ENCODE measurements at regions not wholly inside any gene's neighbourhood (a gene's known extent, or its start where the extent isn't known, plus 50 kb on each side); places are given as distances from the start of the nearest gene placed in this dataset.

DNA sequence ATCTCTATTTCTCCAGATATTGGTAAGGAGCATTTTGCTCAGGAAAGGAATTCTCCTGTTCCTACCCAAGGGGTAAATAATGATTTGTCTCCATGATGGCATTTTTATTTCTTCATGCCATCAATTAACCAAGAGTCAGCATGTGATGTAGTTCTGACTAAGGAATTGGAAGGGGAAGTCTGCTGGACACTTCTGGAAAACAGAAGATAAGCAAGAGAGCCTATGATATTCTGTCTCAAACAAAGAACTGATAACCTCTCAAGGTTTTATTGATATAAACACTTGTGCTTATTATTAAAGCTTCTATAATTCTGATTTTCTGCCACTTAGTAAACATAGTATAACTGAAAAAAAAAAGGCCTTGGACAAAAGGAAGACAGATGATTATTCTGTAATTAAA, 673.0 kb upstream of the CHORDC1 start:
- H3K27ac ChIP-seq (ENCODE audit: insufficient read depth in 1 of 2, low read depth in 1 of 2, low read length in 2 of 2, poor library complexity in 1 of 2, severe bottlenecking in 2 of 2): no peak overlapping the region
- no peaks in the 10 kb centered on the region for H3K4me1 ChIP-seq (ENCODE audit: control extremely low read depth in 1 of 4, control insufficient read depth in 4 of 4, insufficient read depth in 4 of 4, low read length in 3 of 4)
- ChIA-PET CTCF (no interaction called here), POLR2A (no interaction called here)
- H3K4me3 ChIP-seq (ENCODE audit: control insufficient read depth in 1 of 7, extremely low read depth in 1 of 7, insufficient read depth in 4 of 7, low read depth in 2 of 7, low read length in 6 of 7): no peak overlapping the region
- no peak for DNase-seq
- no peaks in the 10 kb centered on the region for H3K27me3 ChIP-seq (replicated peaks in 2 of 5; ENCODE audit: control insufficient read depth in 4 of 5, insufficient read depth in 5 of 5, low read length in 4 of 5)
- peaks cover 0 to 1% (median 0%) of the 10 kb centered on the region in 5 experiments for H3K9me3 ChIP-seq (ENCODE audit: control extremely low read depth in 1 of 5, control insufficient read depth in 4 of 5, insufficient read depth in 2 of 5, low read depth in 1 of 5, low read length in 4 of 5)
- H3K36me3 ChIP-seq (ENCODE audit: control insufficient read depth in 4 of 4, insufficient read depth in 4 of 4, low read length in 3 of 4): no peaks in the 10 kb centered on the region

DNA sequence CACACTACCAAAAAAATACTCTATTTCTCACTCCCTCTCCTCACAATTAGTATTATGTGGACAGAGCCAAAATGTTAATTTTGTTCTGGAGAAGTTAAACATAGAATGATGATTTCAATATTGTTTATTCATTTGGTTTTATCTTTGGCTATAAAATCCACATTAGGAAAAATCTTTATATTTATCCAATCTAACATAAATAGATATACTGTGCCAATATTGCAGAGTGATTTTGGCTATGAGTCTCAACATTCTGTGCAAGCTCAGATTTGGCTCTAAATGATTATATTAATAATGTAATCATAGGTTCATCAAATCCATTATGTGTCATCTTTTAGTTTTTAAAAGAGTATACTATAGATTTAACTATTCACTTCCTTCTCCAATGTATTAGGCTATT, 667.5 kb upstream of the CHORDC1 start:
- Histone ChIP-seq H3K4me1 (ENCODE audit: control extremely low read depth in 1 of 4, control insufficient read depth in 4 of 4, insufficient read depth in 4 of 4, low read length in 3 of 4) (no peaks in the 10 kb centered on the region), H3K27me3 (replicated peaks in 2 of 5; ENCODE audit: control insufficient read depth in 4 of 5, insufficient read depth in 5 of 5, low read length in 4 of 5) (no peaks in the 10 kb centered on the region), H3K4me3 (ENCODE audit: control insufficient read depth in 1 of 7, extremely low read depth in 1 of 7, insufficient read depth in 4 of 7, low read depth in 2 of 7, low read length in 6 of 7) (no peak overlapping the region), H3K36me3 (ENCODE audit: control insufficient read depth in 4 of 4, insufficient read depth in 4 of 4, low read length in 3 of 4) (no peaks in the 10 kb centered on the region), H3K9me3 (ENCODE audit: control extremely low read depth in 1 of 5, control insufficient read depth in 4 of 5, insufficient read depth in 2 of 5, low read depth in 1 of 5, low read length in 4 of 5) (no peaks in the 10 kb centered on the region), H3K27ac (ENCODE audit: insufficient read depth in 1 of 2, low read depth in 1 of 2, low read length in 2 of 2, poor library complexity in 1 of 2, severe bottlenecking in 2 of 2) (no peak overlapping the region)
- CTCF ChIA-PET: no interaction called here
- POLR2A ChIA-PET: no interaction called here
- DNase-seq: no peak

- no peak for DNase-seq
- no peaks in the 10 kb centered on the region for H3K4me1 ChIP-seq (ENCODE audit: control extremely low read depth in 1 of 4, control insufficient read depth in 4 of 4, insufficient read depth in 4 of 4, low read length in 3 of 4)
- H3K36me3 ChIP-seq (ENCODE audit: control insufficient read depth in 4 of 4, insufficient read depth in 4 of 4, low read length in 3 of 4): no peaks in the 10 kb centered on the region
- ChIA-PET POLR2A (no interaction called here), CTCF (no interaction called here)
- no peak overlapping the region for H3K27ac ChIP-seq (ENCODE audit: insufficient read depth in 1 of 2, low read depth in 1 of 2, low read length in 2 of 2, poor library complexity in 1 of 2, severe bottlenecking in 2 of 2)
- no peak overlapping the region for H3K4me3 ChIP-seq (ENCODE audit: control insufficient read depth in 1 of 7, extremely low read depth in 1 of 7, insufficient read depth in 4 of 7, low read depth in 2 of 7, low read length in 6 of 7)
- H3K27me3 ChIP-seq (replicated peaks in 2 of 5; ENCODE audit: control insufficient read depth in 4 of 5, insufficient read depth in 5 of 5, low read length in 4 of 5): no peaks in the 10 kb centered on the region
- no peaks in the 10 kb centered on the region for H3K9me3 ChIP-seq (ENCODE audit: control extremely low read depth in 1 of 5, control insufficient read depth in 4 of 5, insufficient read depth in 2 of 5, low read depth in 1 of 5, low read length in 4 of 5)
These were observed 661.3 kb upstream of the CHORDC1 start for GRCh38 chr11:90884181-90884580.

- no peak for DNase-seq
- no peak overlapping the region for H3K27ac ChIP-seq (ENCODE audit: insufficient read depth in 1 of 2, low read depth in 1 of 2, low read length in 2 of 2, poor library complexity in 1 of 2, severe bottlenecking in 2 of 2)
- ChIA-PET CTCF (no interaction called here), POLR2A (no interaction called here)
- WGBS (ENCODE audit: insufficient coverage): no CpG with 5 or more reads among the region's 1 CpG
- H3K9me3 ChIP-seq (ENCODE audit: control extremely low read depth in 1 of 5, control insufficient read depth in 4 of 5, insufficient read depth in 2 of 5, low read depth in 1 of 5, low read length in 4 of 5): peaks cover 0 to 2% (median 0%) of the 10 kb centered on the region in 5 experiments
- H3K27me3 ChIP-seq (replicated peaks in 2 of 5; ENCODE audit: control insufficient read depth in 4 of 5, insufficient read depth in 5 of 5, low read length in 4 of 5): no peaks in the 10 kb centered on the region
- no peak overlapping the region for H3K4me3 ChIP-seq (ENCODE audit: control insufficient read depth in 1 of 7, extremely low read depth in 1 of 7, insufficient read depth in 4 of 7, low read depth in 2 of 7, low read length in 6 of 7)
- H3K4me1 ChIP-seq (ENCODE audit: control extremely low read depth in 1 of 4, control insufficient read depth in 4 of 4, insufficient read depth in 4 of 4, low read length in 3 of 4): no peaks in the 10 kb centered on the region
- H3K36me3 ChIP-seq (ENCODE audit: control insufficient read depth in 4 of 4, insufficient read depth in 4 of 4, low read length in 3 of 4): no peaks in the 10 kb centered on the region
These were observed 652.1 kb upstream of the CHORDC1 start for GRCh38 chr11:90874986-90875385.

DNA sequence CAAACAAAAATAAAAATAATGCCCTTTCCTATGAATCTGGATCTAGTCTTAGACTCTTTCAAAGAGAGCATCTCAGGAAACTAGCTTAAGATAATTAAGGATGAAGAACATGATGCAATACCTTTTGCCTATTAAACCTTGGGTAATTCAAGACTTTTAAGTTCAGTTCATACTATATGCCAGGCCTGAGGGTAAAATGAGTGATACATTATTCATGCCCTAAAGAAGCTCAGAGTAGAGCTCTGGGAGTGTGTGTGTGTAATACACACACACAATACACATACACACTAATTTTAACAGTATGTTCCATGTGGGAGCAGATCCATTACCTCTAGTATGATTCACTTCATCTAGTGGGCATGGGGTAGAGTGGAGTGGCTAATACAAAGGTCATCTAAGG, 651.4 kb upstream of the CHORDC1 start:
- Histone ChIP-seq H3K27me3 (replicated peaks in 2 of 5; ENCODE audit: control insufficient read depth in 4 of 5, insufficient read depth in 5 of 5, low read length in 4 of 5) (no peaks in the 10 kb centered on the region), H3K4me1 (ENCODE audit: control extremely low read depth in 1 of 4, control insufficient read depth in 4 of 4, insufficient read depth in 4 of 4, low read length in 3 of 4) (no peaks in the 10 kb centered on the region), H3K27ac (ENCODE audit: insufficient read depth in 1 of 2, low read depth in 1 of 2, low read length in 2 of 2, poor library complexity in 1 of 2, severe bottlenecking in 2 of 2) (no peak overlapping the region), H3K9me3 (ENCODE audit: control extremely low read depth in 1 of 5, control insufficient read depth in 4 of 5, insufficient read depth in 2 of 5, low read depth in 1 of 5, low read length in 4 of 5) (peaks cover 0 to 2% (median 0%) of the 10 kb centered on the region in 5 experiments), H3K4me3 (ENCODE audit: control insufficient read depth in 1 of 7, extremely low read depth in 1 of 7, insufficient read depth in 4 of 7, low read depth in 2 of 7, low read length in 6 of 7) (no peak overlapping the region), H3K36me3 (ENCODE audit: control insufficient read depth in 4 of 4, insufficient read depth in 4 of 4, low read length in 3 of 4) (no peaks in the 10 kb centered on the region)
- ChIA-PET CTCF (no interaction called here), POLR2A (no interaction called here)
- DNase-seq: no peak

DNA sequence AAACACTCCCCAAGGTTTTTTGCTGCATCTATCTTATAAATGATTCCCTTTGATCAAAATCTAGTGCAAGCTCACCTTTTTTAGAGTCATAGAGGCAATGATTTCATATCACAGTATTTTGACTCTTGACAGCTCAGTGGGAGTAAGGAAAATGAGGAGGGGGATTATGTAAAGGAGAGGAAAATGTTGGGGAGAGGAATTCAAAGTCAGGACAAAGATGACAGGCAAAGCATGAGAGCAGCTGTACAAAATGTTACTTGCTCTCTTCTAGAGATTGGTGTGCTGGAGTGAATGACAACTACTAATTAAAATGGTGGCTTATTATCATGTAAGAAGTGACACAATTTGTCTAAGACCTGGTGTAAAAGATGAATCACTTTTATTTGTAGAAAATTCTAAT, 644.6 kb upstream of the CHORDC1 start:
- CTCF ChIA-PET: no interaction called here
- Histone ChIP-seq H3K27ac (ENCODE audit: insufficient read depth in 1 of 2, low read depth in 1 of 2, low read length in 2 of 2, poor library complexity in 1 of 2, severe bottlenecking in 2 of 2) (no peak overlapping the region), H3K9me3 (ENCODE audit: control extremely low read depth in 1 of 5, control insufficient read depth in 4 of 5, insufficient read depth in 2 of 5, low read depth in 1 of 5, low read length in 4 of 5) (peaks cover 0 to 1% (median 0%) of the 10 kb centered on the region in 5 experiments), H3K4me1 (ENCODE audit: control extremely low read depth in 1 of 4, control insufficient read depth in 4 of 4, insufficient read depth in 4 of 4, low read length in 3 of 4) (no peaks in the 10 kb centered on the region), H3K27me3 (replicated peaks in 2 of 5; ENCODE audit: control insufficient read depth in 4 of 5, insufficient read depth in 5 of 5, low read length in 4 of 5) (no peaks in the 10 kb centered on the region), H3K4me3 (ENCODE audit: control insufficient read depth in 1 of 7, extremely low read depth in 1 of 7, insufficient read depth in 4 of 7, low read depth in 2 of 7, low read length in 6 of 7) (no peak overlapping the region), H3K36me3 (ENCODE audit: control insufficient read depth in 4 of 4, insufficient read depth in 4 of 4, low read length in 3 of 4) (no peaks in the 10 kb centered on the region)
- no peak for DNase-seq
- POLR2A ChIA-PET: no interaction called here

DNA sequence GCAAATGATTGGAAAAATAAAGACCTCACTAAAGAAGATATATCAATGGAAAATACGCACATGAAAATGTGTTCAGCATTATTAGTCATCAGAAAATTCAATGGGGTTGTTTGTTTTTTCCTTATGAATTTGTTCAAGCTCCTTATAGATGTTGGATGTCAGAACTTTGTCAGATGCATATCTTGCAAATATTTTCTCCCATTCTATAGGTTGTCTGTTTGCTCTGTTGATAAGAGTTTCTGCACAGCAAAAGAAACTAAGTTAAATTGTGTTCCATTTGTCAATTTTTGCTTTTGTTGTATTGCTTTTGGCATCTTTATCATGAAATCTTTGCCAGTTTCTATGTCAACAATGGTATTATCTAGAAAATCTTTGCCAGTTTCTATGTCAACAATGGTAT, 633.9 kb upstream of the CHORDC1 start:
- no peak for DNase-seq
- H3K4me3 ChIP-seq (ENCODE audit: control insufficient read depth in 1 of 7, extremely low read depth in 1 of 7, insufficient read depth in 4 of 7, low read depth in 2 of 7, low read length in 6 of 7): no peak overlapping the region
- CTCF ChIA-PET: no interaction called here
- no peaks in the 10 kb centered on the region for H3K27me3 ChIP-seq (replicated peaks in 2 of 5; ENCODE audit: control insufficient read depth in 4 of 5, insufficient read depth in 5 of 5, low read length in 4 of 5)
- no peaks in the 10 kb centered on the region for H3K4me1 ChIP-seq (ENCODE audit: control extremely low read depth in 1 of 4, control insufficient read depth in 4 of 4, insufficient read depth in 4 of 4, low read length in 3 of 4)
- H3K27ac ChIP-seq (ENCODE audit: insufficient read depth in 1 of 2, low read depth in 1 of 2, low read length in 2 of 2, poor library complexity in 1 of 2, severe bottlenecking in 2 of 2): no peak overlapping the region
- POLR2A ChIA-PET: no interaction called here
- no CpG with 5 or more reads among the region's 1 CpG for WGBS (ENCODE audit: insufficient coverage)
- no peaks in the 10 kb centered on the region for H3K36me3 ChIP-seq (ENCODE audit: control insufficient read depth in 4 of 4, insufficient read depth in 4 of 4, low read length in 3 of 4)
- H3K9me3 ChIP-seq (ENCODE audit: control extremely low read depth in 1 of 5, control insufficient read depth in 4 of 5, insufficient read depth in 2 of 5, low read depth in 1 of 5, low read length in 4 of 5): peaks cover 0 to 1% (median 0%) of the 10 kb centered on the region in 5 experiments

DNA sequence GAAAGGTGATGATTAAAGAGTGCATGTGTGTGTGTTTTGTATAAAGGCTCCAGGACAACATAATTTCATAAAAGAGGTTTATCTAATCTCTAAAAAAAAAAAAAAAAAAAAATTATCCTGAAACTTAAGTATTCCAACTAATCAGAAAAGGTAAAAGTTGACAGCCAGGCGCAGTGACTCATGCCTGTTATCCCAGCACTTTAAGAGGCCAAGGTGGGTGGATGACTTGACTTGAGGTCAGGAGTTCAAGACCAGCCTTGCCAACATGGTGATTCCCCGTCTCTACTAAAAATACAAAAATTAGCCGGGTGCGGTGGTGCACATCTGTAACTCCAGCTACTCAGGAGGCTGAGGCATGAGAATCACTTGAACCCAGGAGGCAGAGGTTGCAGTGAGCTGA, 632.7 kb upstream of the CHORDC1 start:
- Histone ChIP-seq H3K27ac (ENCODE audit: insufficient read depth in 1 of 2, low read depth in 1 of 2, low read length in 2 of 2, poor library complexity in 1 of 2, severe bottlenecking in 2 of 2) (no peak overlapping the region), H3K9me3 (ENCODE audit: control extremely low read depth in 1 of 5, control insufficient read depth in 4 of 5, insufficient read depth in 2 of 5, low read depth in 1 of 5, low read length in 4 of 5) (peaks cover 0 to 1% (median 0%) of the 10 kb centered on the region in 5 experiments), H3K4me3 (ENCODE audit: control insufficient read depth in 1 of 7, extremely low read depth in 1 of 7, insufficient read depth in 4 of 7, low read depth in 2 of 7, low read length in 6 of 7) (no peak overlapping the region), H3K36me3 (ENCODE audit: control insufficient read depth in 4 of 4, insufficient read depth in 4 of 4, low read length in 3 of 4) (no peaks in the 10 kb centered on the region), H3K4me1 (ENCODE audit: control extremely low read depth in 1 of 4, control insufficient read depth in 4 of 4, insufficient read depth in 4 of 4, low read length in 3 of 4) (no peaks in the 10 kb centered on the region), H3K27me3 (replicated peaks in 2 of 5; ENCODE audit: control insufficient read depth in 4 of 5, insufficient read depth in 5 of 5, low read length in 4 of 5) (no peaks in the 10 kb centered on the region)
- POLR2A ChIA-PET: no interaction called here
- CTCF ChIA-PET: no interaction called here
- DNase-seq: no peak
- WGBS (ENCODE audit: insufficient coverage): 77% methylated on average over 2 of the region's 4 CpGs
